Osteoblast (primary cell): ENCODE measurements at regions not wholly inside any gene's neighbourhood (a gene's known extent, or its start where the extent isn't known, plus 50 kb on each side); places are given as distances from the start of the nearest gene placed in this dataset.
A peak's percentile ranks its signal among the peaks of the same experiment; 100 is the strongest.
"Not testable (repeated sequence)": the region's sequence is repeated elsewhere in the genome, so short reads cannot be mapped to it uniquely, and the experiment has no call there.

ENCODE experiments used
- DNase-seq: peaks from one replicate; pipeline ENCODE4 v3.0.0; 2011; ENCODE audit warnings: low spot score, mixed read lengths; ENCODE audit not compliant: insufficient read length; ENCODE audit errors: missing footprints
- H2AFZ ChIP-seq: 2 replicates; pipeline ENCODE4 v1.6.0; 2011; ENCODE audit warnings: mild to moderate bottlenecking, low read length
- H3K27ac ChIP-seq: 2 replicates; pipeline ENCODE4 v1.5.1; 2011; ENCODE audit warnings: mild to moderate bottlenecking, low read depth, low read length, moderate library complexity
- H3K27me3 ChIP-seq: 2 replicates; pipeline ENCODE4 v1.6.0; 2012; ENCODE audit warnings: mild to moderate bottlenecking, control low read depth, inconsistent platforms, low read length, moderate library complexity; ENCODE audit not compliant: insufficient read depth
- H3K36me3 ChIP-seq: 2 replicates; pipeline ENCODE4 v1.5.1; 2011; ENCODE audit warnings: mild to moderate bottlenecking, low read length, control low read depth, moderate library complexity; ENCODE audit not compliant: insufficient read depth
- H3K4me1 ChIP-seq: 2 replicates; pipeline ENCODE4 v1.5.1; 2011; ENCODE audit warnings: mild to moderate bottlenecking, low read length, control low read depth, moderate library complexity; ENCODE audit not compliant: insufficient read depth
- H3K4me2 ChIP-seq: 2 replicates; pipeline ENCODE4 v1.6.0; 2011; ENCODE audit warnings: mild to moderate bottlenecking, low read length; ENCODE audit not compliant: insufficient read depth
- H3K4me3 ChIP-seq: fragments of 200-600 bp; sonication (generic); 3 replicates; pipeline ENCODE4 v1.5.1; 2012; ENCODE audit warnings: mild to moderate bottlenecking, low read length, inconsistent platforms; ENCODE audit not compliant: insufficient read depth
- H3K79me2 ChIP-seq: 2 replicates; pipeline ENCODE4 v1.6.0; 2012; ENCODE audit warnings: mild to moderate bottlenecking, low read length, control low read depth, inconsistent platforms; ENCODE audit not compliant: insufficient read depth
- H3K9me3 ChIP-seq: 2 replicates; pipeline ENCODE4 v1.5.1; 2011; ENCODE audit warnings: low read depth, low read length, control low read depth
- H4K20me1 ChIP-seq: 2 replicates; pipeline ENCODE4 v1.6.0; 2012; ENCODE audit warnings: mild to moderate bottlenecking, low read length, control low read depth; ENCODE audit not compliant: insufficient read depth
- CTCF ChIP-seq: IDR thresholded peaks from 2 replicates; pipeline ENCODE4 v1.5.1; 2011; ENCODE audit warnings: mild to moderate bottlenecking, low read depth, low read length, moderate library complexity; ENCODE audit errors: extremely low read depth

- H4K20me1 ChIP-seq, H3K4me3 ChIP-seq, H3K27me3 ChIP-seq, H3K9me3 ChIP-seq, H3K4me1 ChIP-seq, H2AFZ ChIP-seq, DNase-seq, H3K36me3 ChIP-seq, H3K27ac ChIP-seq, H3K79me2 ChIP-seq, H3K4me2 ChIP-seq: not testable (repeated sequence)
Observed at GRCh38 chr22:25311924-25312323, 92.5 kb downstream of the CRYBB2 start.

GRCh38 chr22:25318081-25318823 lies 98.8 kb downstream of the CRYBB2 start:
- Histone ChIP-seq H2AFZ (no peak overlapping the region), H3K79me2 (no peaks in the 10 kb centered on the region), H3K36me3 (no peaks in the 10 kb centered on the region), H3K9me3 (no peaks in the 10 kb centered on the region), H3K4me2 (no peak overlapping the region), H3K4me3 (no peak overlapping the region), H3K4me1 (no peaks in the 10 kb centered on the region), H4K20me1 (no peaks in the 10 kb centered on the region), H3K27ac (no peak overlapping the region), H3K27me3 (no peaks in the 10 kb centered on the region)
- TF ChIP-seq CTCF = no peak
- DNase-seq = peak; percentile 74

- DNase-seq = peak; percentile 30
- Histone ChIP-seq H3K9me3 (no peaks in the 10 kb centered on the region), H3K27me3 (no peaks in the 10 kb centered on the region), H3K79me2 (no peaks in the 10 kb centered on the region), H2AFZ (no peak overlapping the region), H3K4me3 (no peak overlapping the region), H3K27ac (no peak overlapping the region), H4K20me1 (no peaks in the 10 kb centered on the region), H3K4me2 (no peak overlapping the region), H3K4me1 (no peaks in the 10 kb centered on the region), H3K36me3 (no peaks in the 10 kb centered on the region)
- no peak for TF ChIP-seq CTCF
Observed at GRCh38 chr22:25327018-25327755, 107.7 kb downstream of the CRYBB2 start.

DNA sequence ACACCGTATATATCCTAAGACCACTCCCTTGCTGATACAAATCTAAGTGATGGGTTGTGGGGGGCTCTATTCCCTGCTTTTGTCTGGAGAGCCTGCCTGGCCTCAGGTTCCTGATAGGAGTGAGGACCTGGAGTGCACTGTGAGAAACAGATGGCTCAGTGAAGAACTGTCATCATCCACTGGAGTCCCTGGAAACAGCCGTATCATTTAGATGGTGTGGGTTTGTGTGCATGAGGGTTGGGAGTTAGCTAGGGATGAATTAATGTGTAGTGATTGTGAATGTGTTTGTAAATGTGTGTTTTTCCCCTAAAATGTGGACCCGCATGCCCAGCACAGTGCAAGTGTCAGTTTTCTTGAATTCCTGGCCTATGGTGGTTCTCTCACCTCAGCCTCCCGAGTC lies 111.6 kb downstream of the CRYBB2 start:
- H2AFZ ChIP-seq = no peak overlapping the region
- no peak overlapping the region for H3K4me2 ChIP-seq
- no peaks in the 10 kb centered on the region for H4K20me1 ChIP-seq
- no peaks in the 10 kb centered on the region for H3K9me3 ChIP-seq
- no peaks in the 10 kb centered on the region for H3K36me3 ChIP-seq
- no peak overlapping the region for H3K4me3 ChIP-seq
- no peak for TF ChIP-seq CTCF
- no peaks in the 10 kb centered on the region for H3K27me3 ChIP-seq
- no peak for DNase-seq
- H3K79me2 ChIP-seq = no peaks in the 10 kb centered on the region
- H3K27ac ChIP-seq = no peak overlapping the region
- H3K4me1 ChIP-seq = no peaks in the 10 kb centered on the region

DNA sequence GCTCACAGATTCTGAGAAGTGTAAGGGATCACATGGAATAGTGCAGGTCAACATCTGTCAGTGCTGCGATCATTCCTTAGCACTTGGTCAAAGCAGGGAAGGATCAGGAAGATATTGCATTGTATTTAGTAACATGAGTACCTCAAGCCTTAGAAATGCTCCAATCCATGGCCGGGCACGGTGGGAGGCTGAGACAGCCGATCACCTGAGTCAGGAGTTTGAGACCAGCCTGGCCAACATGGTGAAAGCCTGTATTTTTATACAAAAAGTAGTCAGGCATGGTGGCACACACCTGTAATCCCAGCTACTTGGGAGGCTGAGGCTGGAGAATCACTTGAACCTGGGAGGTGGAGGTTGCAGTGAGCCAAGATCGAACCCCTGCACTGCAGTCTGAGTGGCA lies 112.5 kb downstream of the CRYBB2 start:
- H3K4me1 ChIP-seq, H3K4me2 ChIP-seq, H4K20me1 ChIP-seq, H3K4me3 ChIP-seq, H3K36me3 ChIP-seq, H3K27me3 ChIP-seq, H2AFZ ChIP-seq, H3K9me3 ChIP-seq, H3K27ac ChIP-seq, H3K79me2 ChIP-seq, DNase-seq: not testable (repeated sequence)
